AML-193 (cell line): ENCODE measurements at regions not wholly inside any gene's neighbourhood (a gene's known extent, or its start where the extent isn't known, plus 50 kb on each side); places are given as distances from the start of the nearest gene placed in this dataset.

Source experiments
- DNase-seq, 2 experiments: peaks; one replicate each; lab custom pipeline; 2025; lab: John Stamatoyannopoulos, UW

- DNase-seq, result no peak
These were observed 221.5 kb downstream of the PCDH18 start for GRCh38 chr4:137310593-137311490.

- no peak for DNase-seq
These were observed 222.1 kb downstream of the PCDH18 start for GRCh38 chr4:137310166-137310565.

GRCh38 chr4:137309424-137309823 lies 222.9 kb downstream of the PCDH18 start:
- DNase-seq, result no peak

GRCh38 chr4:137307806-137308205 lies 224.5 kb downstream of the PCDH18 start:
- no peak for DNase-seq

- DNase-seq, result no peak
These were observed 231.5 kb downstream of the PCDH18 start for GRCh38 chr4:137300776-137301175.

- no peak for DNase-seq
These were observed 233.0 kb downstream of the PCDH18 start for GRCh38 chr4:137299281-137299680.

- DNase-seq, result no peak
These were observed 239.0 kb downstream of the PCDH18 start for GRCh38 chr4:137293281-137293680.

- no peak for DNase-seq
These were observed 248.6 kb downstream of the PCDH18 start for GRCh38 chr4:137283737-137284136.

- no peak for DNase-seq
These were observed 253.9 kb downstream of the PCDH18 start for GRCh38 chr4:137278431-137278830.

- no peak for DNase-seq
These were observed 257.9 kb downstream of the PCDH18 start for GRCh38 chr4:137274404-137274803.

- DNase-seq, result no peak
These were observed 265.3 kb downstream of the PCDH18 start for GRCh38 chr4:137267024-137267423.

- DNase-seq, result no peak
These were observed 265.8 kb downstream of the PCDH18 start for GRCh38 chr4:137266511-137266910.

- no peak for DNase-seq
These were observed 269.1 kb downstream of the PCDH18 start for GRCh38 chr4:137263206-137263605.

- no peak for DNase-seq
These were observed 278.3 kb downstream of the PCDH18 start for GRCh38 chr4:137253949-137254348.

GRCh38 chr4:137249112-137249511 lies 283.2 kb downstream of the PCDH18 start:
- DNase-seq, result no peak

GRCh38 chr4:137238456-137239162 lies 293.7 kb downstream of the PCDH18 start:
- no peak for DNase-seq

GRCh38 chr4:137226900-137227299 lies 305.4 kb downstream of the PCDH18 start:
- DNase-seq, result no peak

GRCh38 chr4:137226221-137226620 lies 306.1 kb downstream of the PCDH18 start:
- no peak for DNase-seq

GRCh38 chr4:137213372-137214173 lies 318.7 kb downstream of the PCDH18 start:
- no peak for DNase-seq

GRCh38 chr4:137212601-137213000 lies 319.7 kb downstream of the PCDH18 start:
- DNase-seq, result no peak

- no peak for DNase-seq
These were observed 323.1 kb downstream of the PCDH18 start for GRCh38 chr4:137209240-137209639.

- DNase-seq, result no peak
These were observed 325.5 kb downstream of the PCDH18 start for GRCh38 chr4:137206781-137207180.
